ENCODE measurements at regions not wholly inside any gene's neighbourhood (a gene's known extent, or its start where the extent isn't known, plus 50 kb on each side); places are given as distances from the start of the nearest gene placed in this dataset.

- DNase-seq = no peak
Observed at GRCh38 chr10:57864765-57865680, 402.7 kb downstream of the IPMK start.

DNA sequence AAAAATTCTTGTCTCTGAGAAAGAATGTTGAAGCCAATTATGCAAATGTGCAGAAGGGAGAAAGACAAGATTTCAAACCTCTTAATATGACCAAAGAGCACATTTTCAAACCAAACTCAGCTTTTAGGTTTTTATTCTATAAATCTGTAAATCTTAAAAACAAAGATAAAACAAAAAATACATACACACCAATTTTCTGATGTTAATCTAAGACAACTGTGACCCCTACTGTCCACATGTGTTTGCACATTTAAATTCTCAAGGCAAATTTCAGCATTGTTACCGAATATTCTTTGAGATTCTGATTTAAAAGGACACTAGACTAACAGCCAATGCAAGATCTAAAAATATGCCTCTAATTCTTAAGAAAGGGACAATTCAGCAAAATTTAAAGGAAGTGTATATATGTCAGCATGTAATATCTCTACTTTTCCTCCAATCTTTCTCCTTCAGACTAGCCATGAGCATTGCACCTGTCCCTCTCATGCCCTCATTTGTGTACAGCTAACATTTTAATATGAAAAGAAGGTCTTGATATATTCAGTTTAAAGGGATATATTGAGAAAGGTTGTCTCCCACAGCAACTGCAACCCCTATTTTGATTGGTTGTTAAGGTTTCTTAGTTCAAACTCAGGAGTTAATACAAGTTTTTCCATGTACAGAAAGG is 417.9 kb downstream of the IPMK start:
- no peak for DNase-seq

DNA sequence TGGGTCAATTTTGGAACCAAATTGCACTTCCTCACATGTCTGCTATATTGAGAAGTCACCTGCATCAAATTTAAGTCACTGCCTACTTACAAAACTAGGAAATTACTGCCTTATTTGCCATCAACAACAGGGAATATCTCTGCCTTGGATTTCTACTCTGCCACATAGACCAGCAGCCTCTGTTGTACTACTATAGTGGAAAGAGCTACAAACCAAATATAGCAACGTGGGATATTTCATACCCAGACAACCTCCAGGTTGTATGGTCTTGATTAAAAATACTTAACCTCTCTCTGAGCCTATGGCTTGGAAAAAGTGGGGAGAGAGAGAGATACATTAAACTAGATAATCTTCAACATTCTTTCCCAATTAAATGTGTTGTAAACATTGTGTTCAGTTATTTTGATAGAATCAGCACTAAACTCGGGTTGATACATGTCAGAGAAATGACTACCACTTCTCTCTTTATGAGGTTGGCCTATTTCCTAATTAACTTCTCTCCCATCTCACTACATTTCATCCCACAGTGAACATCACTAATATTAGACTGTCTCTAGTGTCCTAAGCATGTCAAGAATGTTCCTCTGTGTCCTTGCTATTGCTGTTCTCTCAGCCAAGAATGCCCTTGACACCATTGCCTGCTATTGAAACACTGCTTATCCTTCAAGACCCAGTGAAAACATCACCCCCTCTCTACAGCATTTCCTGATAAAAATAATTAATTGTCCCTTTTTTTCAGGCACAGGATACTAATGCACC is 421.2 kb downstream of the IPMK start:
- DNase-seq = no peak

GRCh38 chr10:57844387-57844998 is 423.2 kb downstream of the IPMK start:
- DNase-seq = no peak

DNA sequence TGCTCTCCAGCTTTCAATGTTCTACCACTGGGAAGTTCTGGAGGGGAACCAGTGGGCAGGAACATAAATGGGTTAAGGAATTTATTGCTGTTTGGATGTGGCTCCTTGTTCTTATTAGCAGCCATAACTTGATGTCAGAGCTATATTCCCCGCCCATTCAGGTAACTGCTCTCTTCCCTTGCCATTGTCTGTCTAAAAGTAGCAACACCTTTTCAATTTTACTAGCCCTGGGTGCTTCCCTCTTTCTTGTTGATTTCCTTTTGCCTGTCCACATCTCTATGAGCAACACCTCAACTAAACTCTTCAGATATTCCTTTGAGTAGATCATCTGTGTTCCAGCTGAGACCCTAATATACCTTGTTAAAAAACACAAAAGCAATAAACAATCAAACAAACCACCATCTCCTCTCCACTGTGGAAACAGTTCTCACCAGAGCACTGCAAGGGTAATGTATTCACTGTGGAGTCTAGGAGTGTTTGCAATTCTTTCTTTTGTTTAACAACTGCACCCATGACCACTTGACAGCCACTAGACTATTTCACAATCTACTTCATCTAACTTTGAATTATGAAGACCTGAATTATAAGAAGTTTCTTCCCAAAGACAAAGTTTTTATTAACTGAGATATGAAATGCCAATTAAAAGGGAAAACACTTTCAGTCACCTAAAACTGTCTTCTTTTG is 436.7 kb downstream of the IPMK start:
- no peak for DNase-seq

- DNase-seq = no peak
Observed at GRCh38 chr10:57825015-57825414, 442.7 kb downstream of the IPMK start.

DNA sequence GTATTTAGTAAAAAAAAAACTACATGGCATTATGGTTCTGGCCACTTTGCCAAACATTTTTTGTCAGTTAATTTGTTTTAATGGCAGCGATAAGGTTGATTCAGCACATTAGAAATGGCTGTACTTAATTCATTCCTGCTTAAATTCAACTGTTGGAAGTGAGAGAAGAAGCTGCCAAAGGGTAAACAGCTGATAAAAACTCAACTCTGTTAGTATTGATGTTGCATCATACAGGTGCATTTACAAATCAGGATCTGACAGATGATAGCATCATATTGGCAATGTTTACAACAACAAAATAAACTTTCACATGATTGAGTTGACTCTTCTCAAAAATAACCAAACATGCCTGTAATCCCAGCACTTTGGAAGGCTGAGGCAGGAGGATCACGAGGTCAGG is 444.3 kb downstream of the IPMK start:
- DNase-seq = no peak

DNA sequence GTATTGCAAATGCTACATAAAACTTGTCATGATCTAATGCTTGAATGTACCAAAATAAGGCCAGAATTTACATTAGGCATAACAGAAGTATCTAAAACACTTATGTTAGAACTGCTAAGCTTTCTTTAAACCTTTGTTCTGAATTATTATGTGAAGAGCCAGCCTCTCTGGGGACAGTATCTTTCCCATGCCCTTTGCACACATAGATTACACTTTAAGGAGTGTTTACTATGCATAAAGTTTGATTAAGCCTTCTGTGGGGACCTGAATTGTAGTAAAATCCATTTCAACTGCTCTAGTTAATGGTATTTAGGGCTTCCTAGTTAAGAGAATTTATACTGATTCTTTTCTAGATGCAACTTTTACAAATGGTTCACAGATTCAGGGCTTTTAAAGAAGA is 444.7 kb downstream of the IPMK start:
- no peak for DNase-seq

DNA sequence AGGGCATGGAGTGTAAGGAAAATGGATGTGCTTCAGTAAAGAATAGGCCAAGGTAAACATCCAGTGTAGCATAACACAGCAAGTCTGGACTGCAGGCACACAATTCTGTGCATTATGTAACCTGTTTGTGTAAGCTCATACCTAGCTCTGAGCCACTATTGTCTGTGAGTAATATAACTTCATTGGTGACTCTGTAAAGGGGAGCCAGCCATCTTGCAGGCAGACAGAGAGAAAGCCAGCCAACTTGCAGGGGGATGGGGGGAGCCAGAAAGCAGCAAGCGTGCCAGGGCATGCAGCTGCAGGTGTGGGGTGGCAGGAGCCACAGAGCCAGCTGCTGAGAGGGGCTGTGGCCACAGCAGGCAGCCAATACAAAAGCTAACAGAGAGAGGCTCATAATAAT is 449.2 kb downstream of the IPMK start:
- no peak for DNase-seq

DNA sequence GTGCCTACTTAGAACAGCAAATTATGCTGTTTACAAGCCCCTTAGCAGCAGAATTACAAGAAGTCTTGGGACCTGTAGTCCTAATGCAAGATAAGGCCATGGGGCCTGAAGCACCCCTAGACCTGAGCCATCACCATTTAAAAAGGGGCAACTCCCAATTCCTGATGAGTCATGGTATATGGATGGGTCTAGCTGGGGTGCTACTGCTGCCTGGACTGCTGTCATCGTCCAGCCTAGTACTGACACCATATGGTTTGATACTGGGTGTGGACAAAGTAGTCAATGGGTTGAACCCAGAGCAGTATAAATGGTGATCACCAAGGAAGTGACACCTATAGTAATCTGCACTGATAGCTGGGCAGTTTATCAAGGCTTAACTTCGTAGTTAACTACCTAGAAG is 450.0 kb downstream of the IPMK start:
- DNase-seq = no peak

GRCh38 chr10:57815949-57816348 is 451.7 kb downstream of the IPMK start:
- DNase-seq = no peak

DNA sequence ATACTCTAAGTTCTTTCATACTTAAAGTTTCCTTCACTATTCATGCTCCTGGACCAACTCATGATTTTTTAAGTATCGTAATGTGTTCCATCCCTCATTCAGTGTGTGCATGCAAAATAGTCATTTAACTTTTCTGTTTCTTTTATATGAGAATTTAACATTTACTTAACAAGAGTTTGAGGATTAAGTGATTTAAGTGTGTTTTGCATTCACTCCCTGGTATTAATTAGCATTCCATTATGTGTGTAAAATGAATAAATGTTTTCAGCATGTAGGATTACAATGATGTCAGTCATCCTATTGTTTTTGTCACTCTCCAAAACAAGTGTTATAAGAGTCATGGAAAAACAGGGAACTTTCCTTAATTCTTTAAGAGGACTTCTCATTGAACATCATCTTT is 457.7 kb downstream of the IPMK start:
- DNase-seq = no peak

- DNase-seq = no peak
Observed at GRCh38 chr10:57807906-57808305, 459.8 kb downstream of the IPMK start.

DNA sequence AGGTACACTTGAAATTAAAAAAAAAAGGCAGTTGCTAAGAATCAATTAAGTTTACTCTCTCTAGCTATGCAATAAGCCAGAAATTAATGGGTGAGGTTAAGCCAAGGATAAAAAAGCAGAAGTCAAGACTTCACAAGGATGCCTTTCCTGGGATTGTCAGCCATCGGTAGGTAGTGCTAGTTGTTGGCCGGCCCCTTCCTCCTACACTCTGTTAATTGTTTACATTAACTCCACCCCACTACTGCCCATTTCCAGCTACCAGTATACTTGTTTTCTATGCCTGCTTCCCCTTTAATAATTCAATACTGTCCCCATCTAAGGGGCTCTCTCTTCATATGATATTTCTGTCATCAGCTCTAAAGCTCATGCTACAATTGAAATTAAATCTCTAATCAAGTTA is 461.0 kb downstream of the IPMK start:
- DNase-seq = no peak

GRCh38 chr10:57799625-57800024 is 468.1 kb downstream of the IPMK start:
- no peak for DNase-seq

GRCh38 chr10:57798830-57799229 is 468.9 kb downstream of the IPMK start:
- DNase-seq = no peak

DNA sequence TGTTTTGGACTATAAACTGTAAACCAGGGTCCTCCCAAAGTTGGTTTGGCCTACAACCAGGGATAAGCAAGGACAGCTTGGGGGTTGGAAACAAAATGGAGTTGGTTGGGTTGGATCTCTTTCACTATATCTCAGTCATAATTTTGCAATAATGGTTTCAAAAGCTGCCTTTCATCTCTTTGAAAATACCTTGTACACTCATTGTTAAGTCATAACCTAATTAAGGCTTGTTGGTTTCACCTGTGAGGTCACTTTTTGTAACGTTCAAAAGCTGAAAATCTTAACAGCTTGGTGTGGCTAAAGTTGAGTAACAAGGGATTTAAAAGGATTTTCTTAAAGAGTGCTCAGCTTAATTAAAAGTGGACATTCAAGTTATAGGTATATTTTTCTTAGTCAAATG is 476.1 kb downstream of the IPMK start:
- no peak for DNase-seq

DNA sequence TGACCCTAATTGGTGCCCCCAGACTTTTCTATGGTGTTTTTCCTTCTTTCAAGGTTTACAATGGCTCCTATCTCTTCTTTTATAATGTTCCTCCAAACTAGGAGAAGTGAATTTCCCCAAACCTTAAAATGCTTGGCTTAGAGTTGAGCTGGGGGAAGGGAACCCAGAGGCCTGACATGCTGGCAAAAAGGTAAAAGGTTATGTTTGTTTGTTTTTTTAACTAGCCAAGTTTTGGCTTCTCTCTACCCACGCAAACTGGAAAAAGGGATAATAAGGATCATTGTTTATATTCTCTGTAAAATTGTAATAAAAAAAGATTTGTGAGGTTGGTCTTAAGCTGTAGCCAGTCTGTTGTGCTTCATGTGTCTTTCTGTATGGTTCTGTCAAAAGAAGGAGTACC is 477.0 kb downstream of the IPMK start:
- no peak for DNase-seq

DNA sequence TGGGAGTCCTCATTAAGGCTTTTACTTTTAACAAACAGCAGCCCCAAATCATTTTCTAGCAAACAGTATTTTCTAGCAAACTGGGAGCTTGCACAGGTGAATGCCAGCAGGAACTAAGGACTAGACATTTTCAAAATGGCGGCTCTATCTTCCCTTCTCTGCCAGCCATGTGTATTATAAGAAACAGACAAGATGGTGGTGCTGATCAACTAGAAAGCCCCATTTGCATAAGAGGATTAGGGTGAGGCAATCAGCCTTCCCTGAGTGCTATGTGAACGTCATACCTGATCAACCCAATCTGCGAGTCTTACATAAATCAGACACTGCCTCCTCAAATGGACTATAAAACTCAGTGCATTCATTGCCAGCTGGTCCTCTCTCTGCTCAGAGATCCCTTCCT is 479.6 kb downstream of the IPMK start:
- no peak for DNase-seq

- no peak for DNase-seq
Observed at GRCh38 chr10:57786850-57787750, 480.6 kb downstream of the IPMK start.

DNA sequence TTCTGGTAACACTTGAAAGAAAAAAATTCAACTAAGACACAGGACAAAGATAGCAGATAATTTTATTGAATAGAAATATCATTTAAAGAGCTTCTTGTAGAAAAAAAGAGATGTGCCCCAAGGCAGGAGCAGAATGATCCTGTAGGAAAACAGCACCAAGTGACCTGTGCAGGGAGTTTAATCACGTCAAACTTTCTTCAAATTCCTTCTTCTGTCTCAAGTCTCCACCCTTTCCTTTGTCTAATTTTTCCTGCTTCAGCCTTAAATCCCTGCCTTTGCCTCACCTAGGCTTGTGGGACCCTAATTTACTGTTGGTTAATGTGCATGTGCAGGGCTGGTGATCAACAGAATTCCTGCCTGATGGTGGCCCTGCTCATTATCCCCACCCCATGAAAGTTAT is 481.4 kb downstream of the IPMK start:
- DNase-seq = no peak

DNA sequence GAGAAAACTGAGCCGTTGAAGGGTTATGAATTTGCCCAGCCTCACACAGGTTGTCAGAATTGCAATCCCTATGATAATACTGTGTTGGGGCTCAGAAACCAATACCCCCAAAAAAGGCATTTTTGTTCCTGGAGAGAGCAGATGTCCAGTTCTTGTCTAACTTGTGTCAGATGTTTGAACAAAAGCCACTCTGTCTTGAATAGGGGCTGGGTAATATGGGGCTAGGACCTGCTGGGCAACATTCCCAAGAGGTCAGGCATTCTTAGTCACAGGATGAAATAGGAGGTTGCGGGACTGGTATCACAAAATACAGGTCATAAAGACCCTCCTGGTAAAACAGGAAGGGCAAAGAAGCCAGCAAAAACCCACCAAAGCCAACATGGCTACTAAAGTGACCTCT is 482.1 kb downstream of the IPMK start:
- DNase-seq = no peak
